ENCODE measurements at regions not wholly inside any gene's neighbourhood (a gene's known extent, or its start where the extent isn't known, plus 50 kb on each side); places are given as distances from the start of the nearest gene placed in this dataset.

DNA sequence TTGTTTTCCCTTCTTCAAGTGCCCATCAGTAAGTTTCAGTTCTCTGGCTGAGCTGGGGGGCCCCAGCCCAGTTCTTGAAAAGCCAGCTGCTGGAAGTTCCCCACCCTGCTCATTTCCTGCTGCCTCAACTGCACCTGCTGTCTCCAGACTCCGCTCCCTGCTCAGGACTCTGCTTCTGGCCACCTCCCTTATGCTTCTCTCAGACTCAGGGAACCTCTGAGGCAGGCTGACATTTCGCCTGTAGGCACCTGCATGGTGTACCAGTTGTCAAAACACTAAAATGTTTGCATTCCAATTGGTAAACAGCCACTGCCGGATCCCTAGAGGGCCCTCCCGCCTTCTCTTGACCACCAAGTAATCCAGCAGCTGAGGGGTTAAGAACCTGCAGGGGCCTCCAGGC lies 136.5 kb upstream of the VRK1 start:
- TF ChIP-seq EZH2 (IDR thresholded peaks at IDR 0.05) = no peak
- no peak for TF ChIP-seq POLR2AphosphoS5 (IDR thresholded peaks at IDR 0.05; ENCODE audit: borderline replicate concordance, low read depth, low read length)
